HEK293T (cell line): ENCODE measurements at regions not wholly inside any gene's neighbourhood (a gene's known extent, or its start where the extent isn't known, plus 50 kb on each side); places are given as distances from the start of the nearest gene placed in this dataset.

Experiments
- FOXA1 ChIP-seq: fragments of 450-650 bp; IDR thresholded peaks from 2 replicates; pipeline ENCODE4 v1.6.1; 2016; ENCODE audit warnings: mild to moderate bottlenecking
- FOXK2 ChIP-seq: fragments of 450-650 bp; IDR thresholded peaks from 2 replicates; pipeline ENCODE4 v1.6.1; 2016; ENCODE audit warnings: mild to moderate bottlenecking
- LEF1 ChIP-seq: fragments of 450-650 bp; IDR thresholded peaks from 2 replicates; pipeline ENCODE4 v1.6.1; 2017; ENCODE audit warnings: mild to moderate bottlenecking, borderline replicate concordance
- SP1 ChIP-seq: fragments of 450-650 bp; IDR thresholded peaks from 2 replicates; pipeline ENCODE4 v1.6.1; 2017
- ZNF384 ChIP-seq: fragments of 450-650 bp; IDR thresholded peaks from 2 replicates; pipeline ENCODE4 v1.6.1; 2016

- TF ChIP-seq LEF1 = no peak
- no peak for TF ChIP-seq FOXA1
- TF ChIP-seq SP1 = no peak
- no peak for TF ChIP-seq ZNF384
- no peak for TF ChIP-seq FOXK2
These were observed 55.9 kb upstream of the RALGAPA2 start for GRCh38 chr20:20768202-20768815.
